B cell (primary cell): ENCODE measurements at regions not wholly inside any gene's neighbourhood (a gene's known extent, or its start where the extent isn't known, plus 50 kb on each side); places are given as distances from the start of the nearest gene placed in this dataset.
A peak's percentile ranks its signal among the peaks of the same experiment; 100 is the strongest.

ENCODE experiments used
- ATAC-seq: fragments of 200-7000 bp; cut with Tn5 transposase; one replicate; pipeline ENCODE4 v1.10.0; 2021; ENCODE audit warnings: low read depth, mild to moderate bottlenecking, moderate number of reproducible peaks, moderate library complexity
- CTCF ChIA-PET: fragments of 350-600 bp; sonication (Branson Sonifier 250); formaldehyde crosslinking; loops from one replicate; lab custom pipeline; 2021; ENCODE audit warnings: antibody characterized with exemption, inconsistent platforms; lab: Charles Lee
- POLR2A ChIA-PET: fragments of 350-600 bp; sonication (Branson Sonifier 250); formaldehyde crosslinking; loops from one replicate; lab custom pipeline; 2021; ENCODE audit warnings: antibody characterized with exemption; lab: Charles Lee
- DNase-seq: peaks from one replicate; pipeline ENCODE4 v3.0.0; 2013
- H2AFZ ChIP-seq: 2 replicates; pipeline ENCODE4 v1.6.1; 2012; ENCODE audit warnings: mild to moderate bottlenecking, low read depth, low read length; ENCODE audit not compliant: insufficient read depth, poor library complexity, severe bottlenecking
- H3K27ac ChIP-seq, 2 donors: 1 replicate in 1 of 2; 2 replicates in 1 of 2; pipeline ENCODE4 v1.5.1; 2012 to 2013; ENCODE audit warnings: low read length in 2 of 2, mild to moderate bottlenecking in 2 of 2, moderate library complexity in 1 of 2
- H3K27me3 ChIP-seq, 4 experiments: fragments of 200-600 bp in 1 of 4; sonication (generic) in 1 of 4; replicated peaks in 1 of 4; 1 replicate in 2 of 4; 2 replicates in 2 of 4; pipeline versions ENCODE4 v1.6.1 to v1.7.0; 2013 to 2016; ENCODE audit warnings: low read length in 3 of 4, mild to moderate bottlenecking in 2 of 4, mixed read lengths in 1 of 4, moderate library complexity in 1 of 4; ENCODE audit not compliant: insufficient read depth in 4 of 4, control insufficient read depth in 3 of 4; ENCODE audit errors: control extremely low read depth in 1 of 4
- H3K36me3 ChIP-seq, 2 experiments: replicated peaks in 1 of 2; 1 replicate in 1 of 2; 2 replicates in 1 of 2; pipeline versions ENCODE4 v1.6.1 to v1.7.1; 2013; ENCODE audit warnings: low read length in 1 of 2; ENCODE audit not compliant: insufficient read depth in 2 of 2, control insufficient read depth in 1 of 2; ENCODE audit errors: control extremely low read depth in 1 of 2, extremely low read depth in 1 of 2
- H3K4me1 ChIP-seq, 2 donors: fragments of 200-600 bp in 1 of 2; sonication (generic) in 1 of 2; 1 replicate in 1 of 2; 2 replicates in 1 of 2; pipeline versions ENCODE4 v1.5.1 to v1.6.1; 2013 to 2017; ENCODE audit warnings: low read length in 2 of 2; ENCODE audit not compliant: control insufficient read depth in 2 of 2, insufficient read depth in 2 of 2
- H3K4me2 ChIP-seq: replicated peaks from 2 replicates; pipeline ENCODE3; 2012; ENCODE audit warnings: mild to moderate bottlenecking, low read depth, low read length; ENCODE audit not compliant: poor library complexity, severe bottlenecking
- H3K4me3 ChIP-seq, 5 experiments: fragments of 200-600 bp in 1 of 5; sonication (generic) in 1 of 5; 1 replicate in 3 of 5; 2 replicates in 2 of 5; pipeline versions ENCODE4 v1.5.1 to v1.7.0; 2011 to 2016; ENCODE audit warnings: low read length in 4 of 5, mild to moderate bottlenecking in 4 of 5, low read depth in 2 of 5, control low read depth in 1 of 5, moderate library complexity in 1 of 5; ENCODE audit not compliant: insufficient read depth in 1 of 5; ENCODE audit errors: control extremely low read depth in 1 of 5, extremely low read depth in 1 of 5
- H3K79me2 ChIP-seq: fragments of 200-600 bp; sonication (generic); one replicate; pipeline ENCODE4 v1.6.0; 2016; ENCODE audit warnings: low read length; ENCODE audit not compliant: control insufficient read depth, insufficient read depth
- H3K9ac ChIP-seq: fragments of 200-600 bp; sonication (generic); 2 replicates; pipeline ENCODE4 v1.6.1; 2017; ENCODE audit warnings: mild to moderate bottlenecking, low read length, moderate library complexity
- H3K9me3 ChIP-seq, 3 donors: one replicate each; pipeline versions ENCODE4 v1.6.1 to v1.7.1; 2013; ENCODE audit warnings: low read length in 2 of 3; ENCODE audit not compliant: control insufficient read depth in 2 of 3, insufficient read depth in 1 of 3; ENCODE audit errors: control extremely low read depth in 1 of 3
- H4K20me1 ChIP-seq: 2 replicates; pipeline ENCODE4 v1.6.0; 2012; ENCODE audit warnings: mild to moderate bottlenecking, low read length; ENCODE audit not compliant: insufficient read depth, control insufficient read depth, poor library complexity, severe bottlenecking
- H3K27ac Mint-ChIP-seq: one replicate; pipeline ENCODE4 v1.8.0; 2021; ENCODE audit warnings: mixed read lengths
- H3K27me3 Mint-ChIP-seq: one replicate; pipeline ENCODE4 v1.8.0; 2021; ENCODE audit warnings: mixed read lengths
- H3K4me1 Mint-ChIP-seq: one replicate; pipeline ENCODE4 v1.8.0; 2021; ENCODE audit warnings: mixed read lengths
- H3K4me3 Mint-ChIP-seq: one replicate; pipeline ENCODE4 v1.8.0; 2021; ENCODE audit warnings: mixed read lengths
- H3K9me3 Mint-ChIP-seq: one replicate; pipeline ENCODE4 v1.8.0; 2022; ENCODE audit warnings: mixed read lengths; ENCODE audit not compliant: insufficient read depth
- CTCF ChIP-seq: fragments of 200-600 bp; IDR thresholded peaks from one replicate; pipeline ENCODE4 v1.8.0; 2022; ENCODE audit warnings: antibody characterized with exemption, mild to moderate bottlenecking
- EZH2 ChIP-seq: IDR thresholded peaks from 2 replicates; pipeline ENCODE4 v1.6.1; 2012; ENCODE audit warnings: borderline replicate concordance, low read depth, mild to moderate bottlenecking, moderate library complexity, low read length; ENCODE audit not compliant: insufficient read depth, poor library complexity, severe bottlenecking
- WGBS: methylation state at CpG from one replicate; pipeline ENCODE4 v1.1.5; 2013; ENCODE audit warnings: missing lambda C conversion rate; ENCODE audit not compliant: insufficient coverage; 5-methylcytosine and 5-hydroxymethylcytosine counted together
- intact Hi-C: fragments of 100-400 bp; cut with micrococcal nuclease; formaldehyde crosslinking; loops from one replicate; pipeline ENCODE4 v1.10.0; 2022

- H3K79me2 ChIP-seq = no peaks in the 10 kb centered on the region
- H3K9me3 Mint-ChIP-seq = no peaks in the 10 kb centered on the region
- no peak overlapping the region for H3K27ac Mint-ChIP-seq
- no peak overlapping the region for H3K9ac ChIP-seq
- no peak overlapping the region for H3K4me2 ChIP-seq
- no peak overlapping the region for H2AFZ ChIP-seq
- ATAC-seq (no peak), DNase-seq (no peak)
- H3K4me1 Mint-ChIP-seq = peaks cover 3% of the 10 kb centered on the region
- H3K27me3 Mint-ChIP-seq = no peaks in the 10 kb centered on the region
- TF ChIP-seq EZH2 (no peak), CTCF (no peak)
- no peaks in the 10 kb centered on the region for H3K9me3 ChIP-seq
- no peaks in the 10 kb centered on the region for H3K36me3 ChIP-seq
- WGBS = 100% methylated on average over 5 of the region's 9 CpGs
- intact Hi-C loops = no loop called here
- CTCF ChIA-PET = no interaction called here
- no peaks in the 10 kb centered on the region for H4K20me1 ChIP-seq
- no peaks in the 10 kb centered on the region for H3K27me3 ChIP-seq
- no peak overlapping the region for H3K4me3 Mint-ChIP-seq
- no peaks in the 10 kb centered on the region for H3K4me1 ChIP-seq
- POLR2A ChIA-PET = no interaction called here
- no peak overlapping the region for H3K27ac ChIP-seq
- no peak overlapping the region for H3K4me3 ChIP-seq
These were observed 62.3 kb upstream of the NUDT4 start for GRCh38 chr12:93315385-93315906.

- Histone ChIP-seq H4K20me1 (no peaks in the 10 kb centered on the region), H3K36me3 (no peaks in the 10 kb centered on the region), H3K79me2 (no peaks in the 10 kb centered on the region), H3K27me3 (no peaks in the 10 kb centered on the region), H3K9me3 (no peaks in the 10 kb centered on the region), H3K4me2 (no peak overlapping the region), H3K27ac (no peak overlapping the region), H3K4me3 (no peak overlapping the region), H3K9ac (no peak overlapping the region), H3K4me1 (no peaks in the 10 kb centered on the region), H2AFZ (peak overlapping the region; percentile 2)
- no peak overlapping the region for H3K27ac Mint-ChIP-seq
- intact Hi-C loops = no loop called here
- ChIA-PET CTCF (interaction anchor here (0.7 to 1.1 kb wide), 2 partner anchors 71 to 1819 kb away, joined by 3 read pairs; no protein-coding TSS in a partner anchor), POLR2A (no interaction called here)
- DNase-seq = no peak
- H3K4me3 Mint-ChIP-seq = no peak overlapping the region
- no peaks in the 10 kb centered on the region for H3K9me3 Mint-ChIP-seq
- no peaks in the 10 kb centered on the region for H3K27me3 Mint-ChIP-seq
- 80% methylated on average over 1 of the region's 4 CpGs for WGBS
- ATAC-seq = no peak
- TF ChIP-seq CTCF (no peak), EZH2 (no peak)
- H3K4me1 Mint-ChIP-seq = peaks cover 3% of the 10 kb centered on the region
These were observed 61.7 kb upstream of the NUDT4 start for GRCh38 chr12:93315907-93316622.
